ENCODE measurements at regions not wholly inside any gene's neighbourhood (a gene's known extent, or its start where the extent isn't known, plus 50 kb on each side); places are given as distances from the start of the nearest gene placed in this dataset.
"Not testable (repeated sequence)": the region's sequence is repeated elsewhere in the genome, so short reads cannot be mapped to it uniquely, and the experiment has no call there.

DNA sequence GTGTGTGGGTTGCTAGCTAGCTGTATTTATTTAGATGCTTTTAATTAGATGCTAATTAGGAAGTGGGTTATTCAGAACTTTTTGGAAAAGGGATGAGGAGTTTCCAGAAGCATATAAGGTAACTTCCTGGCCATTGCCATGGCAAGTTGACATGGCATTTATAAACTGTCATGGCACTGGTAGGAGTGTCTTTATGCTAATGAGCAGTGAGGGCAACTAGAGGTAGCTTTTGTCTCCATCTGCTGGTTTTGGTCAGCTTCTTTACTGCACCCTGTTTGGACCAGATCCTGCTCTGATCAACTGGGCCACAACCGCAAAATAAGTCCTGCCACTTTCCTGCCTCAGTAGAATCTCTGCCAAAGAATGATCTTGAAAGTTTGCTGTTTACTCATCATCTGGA is 105.5 kb downstream of the PPIAL4A start:
- in situ Hi-C loops (cut with HindIII; ENCODE audit: low sequenced_read_pairs); DNase-seq (ENCODE audit: low spot score): not testable (repeated sequence)

DNA sequence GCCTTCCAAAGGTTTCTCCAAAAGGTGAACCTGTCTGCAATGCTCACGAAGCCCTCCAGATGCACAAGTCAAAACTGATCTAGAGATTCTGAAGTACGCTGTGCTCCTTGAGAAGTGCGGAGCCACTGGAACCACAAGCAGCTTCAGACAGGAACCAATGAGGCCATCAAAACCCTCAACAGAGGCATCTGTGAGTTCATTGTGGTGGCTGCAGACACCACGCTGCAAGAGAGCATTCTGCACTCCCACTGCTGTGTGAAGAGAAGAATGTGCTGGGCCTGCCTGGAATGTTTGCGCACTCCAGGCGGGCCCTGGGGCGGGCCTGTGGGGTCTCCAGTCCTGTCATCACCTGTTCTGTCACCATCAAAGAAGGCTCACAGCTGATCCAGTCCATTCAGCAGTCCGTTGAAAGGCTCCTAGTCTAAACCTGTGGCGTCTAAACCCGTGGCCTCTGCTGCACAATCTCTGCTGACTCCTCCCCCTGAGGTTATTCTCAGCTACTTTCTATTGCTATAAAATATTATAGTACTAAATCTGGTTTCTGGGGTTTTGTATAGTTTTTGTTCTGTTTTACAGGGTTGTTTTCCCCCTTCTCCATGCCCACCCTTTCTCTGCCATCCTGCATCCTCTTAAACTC is 111.6 kb downstream of the PPIAL4A start:
- in situ Hi-C loops (cut with HindIII; ENCODE audit: low sequenced_read_pairs); DNase-seq (ENCODE audit: low spot score): not testable (repeated sequence)

DNA sequence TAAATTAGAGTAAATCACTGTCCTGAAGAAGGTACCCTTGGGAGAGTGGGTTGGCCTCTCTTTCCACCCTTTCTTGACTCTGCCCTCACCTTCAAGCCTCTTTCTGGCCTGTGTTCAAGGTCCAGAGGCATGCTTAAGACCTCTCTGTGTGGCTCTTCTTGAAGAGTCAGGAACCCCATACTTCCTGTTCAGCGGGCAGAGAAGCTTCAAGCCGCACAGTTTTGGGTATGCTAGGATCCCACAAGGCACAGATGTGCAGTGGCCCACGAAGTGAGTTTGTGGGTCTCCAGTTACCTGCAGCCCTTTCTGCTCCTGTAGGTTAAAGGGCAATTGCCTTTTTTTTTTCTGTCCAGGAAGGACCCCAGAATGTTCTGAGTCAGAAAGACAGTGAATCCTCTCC is 113.7 kb downstream of the PPIAL4A start:
- DNase-seq (ENCODE audit: low spot score); in situ Hi-C loops (cut with HindIII; ENCODE audit: low sequenced_read_pairs): not testable (repeated sequence)

DNA sequence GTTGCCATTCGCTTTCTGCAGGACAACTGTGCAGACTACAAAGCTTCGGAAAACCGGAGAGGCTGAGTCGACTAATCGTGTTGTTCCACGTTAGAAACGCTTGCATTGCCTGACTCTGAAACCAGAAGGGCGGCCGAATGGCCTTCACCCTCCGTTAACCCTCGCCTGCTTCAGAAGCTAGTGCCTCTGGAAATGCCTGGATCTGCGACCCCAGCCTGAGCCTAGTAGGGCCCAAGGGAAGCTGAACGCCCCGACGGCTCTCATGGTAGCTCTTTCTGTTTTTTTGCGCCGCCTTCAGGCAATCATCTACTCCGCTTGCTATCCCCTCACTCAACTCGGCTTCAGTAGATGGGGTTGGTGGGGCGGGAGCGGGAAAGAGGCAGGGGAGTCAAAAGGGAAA is 117.3 kb downstream of the PPIAL4A start:
- DNase-seq (ENCODE audit: low spot score); in situ Hi-C loops (cut with HindIII; ENCODE audit: low sequenced_read_pairs): not testable (repeated sequence)

DNA sequence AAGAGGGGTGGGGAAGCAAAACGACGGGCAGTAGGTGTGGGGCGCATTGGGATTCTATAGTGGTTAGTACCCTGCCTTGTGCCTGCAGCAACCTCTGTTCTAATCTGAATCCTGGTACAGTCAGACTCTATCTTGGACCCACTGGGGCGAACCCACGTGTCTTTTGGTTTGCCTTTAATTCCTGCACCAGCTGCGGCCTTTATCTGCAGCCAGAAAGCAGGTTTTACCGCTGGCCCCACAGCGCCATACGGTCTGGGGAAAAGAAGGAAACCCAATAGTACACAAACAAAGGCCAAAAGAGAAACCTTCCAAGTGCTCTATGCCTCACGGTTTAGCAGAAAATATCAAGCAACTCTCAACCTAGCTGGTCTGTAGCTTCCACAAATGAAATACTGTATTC is 118.2 kb downstream of the PPIAL4A start:
- in situ Hi-C loops (cut with HindIII; ENCODE audit: low sequenced_read_pairs); DNase-seq (ENCODE audit: low spot score): not testable (repeated sequence)

DNA sequence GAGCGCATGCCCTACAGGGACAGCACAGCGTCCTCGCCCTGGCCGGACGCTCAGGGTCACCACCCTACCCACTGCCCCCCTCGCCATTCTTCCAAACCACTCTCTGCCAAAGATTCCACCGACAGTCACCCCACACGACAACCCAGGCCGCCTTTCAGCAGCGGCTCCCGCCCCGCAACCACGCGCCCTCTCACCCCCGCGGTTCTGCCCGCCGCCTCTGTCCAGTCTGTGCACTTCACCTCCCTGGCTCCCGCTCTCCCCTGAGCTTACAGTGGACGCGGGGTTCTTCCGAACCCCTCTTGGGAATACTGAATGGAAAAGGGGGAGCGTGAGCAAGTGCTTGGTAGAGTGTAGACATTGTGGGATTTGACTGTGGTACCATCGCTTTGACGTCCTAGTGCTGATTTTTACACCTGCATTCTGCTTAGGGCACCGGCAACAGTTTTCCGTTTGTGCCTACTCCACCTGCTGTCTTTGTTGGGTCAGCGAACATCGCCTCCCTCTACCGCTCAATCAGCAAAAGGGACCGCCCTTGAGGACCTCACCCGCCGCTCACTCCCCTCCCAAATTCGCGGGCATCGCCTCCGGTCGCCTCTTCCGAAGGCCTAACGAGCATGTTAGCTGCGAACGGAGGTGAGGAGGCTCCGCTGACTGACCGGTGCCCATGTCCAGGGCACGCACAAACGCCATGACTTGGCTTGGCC is 119.1 kb downstream of the PPIAL4A start:
- DNase-seq (ENCODE audit: low spot score); in situ Hi-C loops (cut with HindIII; ENCODE audit: low sequenced_read_pairs): not testable (repeated sequence)

DNA sequence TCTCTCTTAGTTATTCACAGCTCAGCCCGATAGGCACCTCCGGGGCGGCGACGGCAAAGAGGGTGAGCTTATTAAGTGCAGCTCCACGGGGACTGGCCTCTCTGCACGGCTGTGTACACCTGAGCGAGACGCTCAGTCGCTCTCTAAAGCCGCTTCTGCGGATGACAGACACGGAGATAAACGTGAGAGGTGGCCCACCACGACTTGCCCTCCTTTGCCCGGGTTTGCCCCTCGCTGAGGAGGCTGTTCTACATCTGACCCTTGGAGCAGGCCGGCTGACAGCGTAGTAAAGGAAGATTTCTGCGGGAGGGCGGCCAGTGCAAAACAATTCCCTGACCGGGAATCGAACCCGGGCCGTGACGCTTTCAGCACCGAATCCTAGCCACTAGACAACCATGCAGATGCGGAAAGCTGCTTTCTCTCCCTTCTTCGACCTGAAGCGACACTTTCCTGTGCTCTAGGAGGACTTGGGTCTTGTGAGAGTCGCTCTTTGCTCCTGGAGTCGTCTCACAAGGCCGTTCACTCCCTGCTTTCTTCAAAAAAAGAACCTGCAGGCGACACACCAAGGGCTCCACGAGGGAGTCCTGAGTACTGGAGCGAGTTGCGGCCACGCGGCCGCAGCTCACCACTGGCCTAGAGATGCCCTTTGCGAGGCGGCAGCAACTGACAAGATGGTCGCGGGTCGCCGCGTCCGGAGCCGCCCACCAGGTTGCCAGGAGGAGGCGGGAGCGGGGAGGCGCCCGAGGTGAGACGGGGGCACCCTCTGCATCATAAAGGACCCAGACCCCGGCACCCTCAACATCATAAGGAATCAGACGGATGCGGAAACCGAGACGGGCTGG is 119.9 kb downstream of the PPIAL4A start:
- in situ Hi-C loops (cut with HindIII; ENCODE audit: low sequenced_read_pairs), result not testable (repeated sequence)
- peak; percentile 5 for DNase-seq (ENCODE audit: low spot score)

DNA sequence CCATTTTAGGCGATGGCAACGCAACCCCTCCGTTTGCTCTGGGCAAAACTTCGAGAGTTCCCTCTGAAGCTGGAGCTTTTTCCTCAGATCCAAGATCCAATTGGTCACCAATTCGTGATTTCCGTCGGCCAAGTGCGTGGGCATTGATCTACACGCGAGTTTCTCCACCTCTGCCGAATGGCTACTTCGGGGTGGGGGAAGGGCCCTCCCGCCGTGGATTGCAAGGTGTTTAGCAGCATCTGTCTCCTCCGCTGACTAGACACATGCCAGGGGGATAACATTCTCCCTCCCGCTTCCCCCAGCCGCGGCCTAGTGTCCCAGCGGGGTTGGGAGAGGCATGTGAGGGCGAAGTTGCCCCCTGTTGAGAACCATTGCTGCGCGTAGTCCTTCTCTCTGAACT is 120.6 kb downstream of the PPIAL4A start:
- DNase-seq (ENCODE audit: low spot score); in situ Hi-C loops (cut with HindIII; ENCODE audit: low sequenced_read_pairs): not testable (repeated sequence)

DNA sequence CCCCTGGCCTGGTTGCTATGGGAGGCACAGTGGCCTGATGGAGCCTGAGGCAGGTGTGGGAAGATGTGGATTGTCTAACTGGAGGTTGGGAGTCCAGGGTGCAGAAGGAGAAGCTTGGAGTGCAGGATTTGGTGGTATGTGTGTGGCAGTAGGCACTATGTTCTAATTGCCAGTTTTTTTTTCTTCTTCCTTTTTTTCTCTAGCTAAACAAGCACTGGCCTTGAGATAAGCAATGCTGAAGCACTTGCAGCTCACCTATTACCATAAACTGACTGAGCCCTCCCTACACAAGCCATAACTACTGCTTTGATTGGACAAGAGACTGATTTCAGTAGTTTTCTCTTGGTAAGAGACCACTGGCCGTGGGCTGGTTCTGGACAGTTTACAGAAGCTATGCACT is 123.6 kb downstream of the PPIAL4A start:
- in situ Hi-C loops (cut with HindIII; ENCODE audit: low sequenced_read_pairs); DNase-seq (ENCODE audit: low spot score): not testable (repeated sequence)

DNA sequence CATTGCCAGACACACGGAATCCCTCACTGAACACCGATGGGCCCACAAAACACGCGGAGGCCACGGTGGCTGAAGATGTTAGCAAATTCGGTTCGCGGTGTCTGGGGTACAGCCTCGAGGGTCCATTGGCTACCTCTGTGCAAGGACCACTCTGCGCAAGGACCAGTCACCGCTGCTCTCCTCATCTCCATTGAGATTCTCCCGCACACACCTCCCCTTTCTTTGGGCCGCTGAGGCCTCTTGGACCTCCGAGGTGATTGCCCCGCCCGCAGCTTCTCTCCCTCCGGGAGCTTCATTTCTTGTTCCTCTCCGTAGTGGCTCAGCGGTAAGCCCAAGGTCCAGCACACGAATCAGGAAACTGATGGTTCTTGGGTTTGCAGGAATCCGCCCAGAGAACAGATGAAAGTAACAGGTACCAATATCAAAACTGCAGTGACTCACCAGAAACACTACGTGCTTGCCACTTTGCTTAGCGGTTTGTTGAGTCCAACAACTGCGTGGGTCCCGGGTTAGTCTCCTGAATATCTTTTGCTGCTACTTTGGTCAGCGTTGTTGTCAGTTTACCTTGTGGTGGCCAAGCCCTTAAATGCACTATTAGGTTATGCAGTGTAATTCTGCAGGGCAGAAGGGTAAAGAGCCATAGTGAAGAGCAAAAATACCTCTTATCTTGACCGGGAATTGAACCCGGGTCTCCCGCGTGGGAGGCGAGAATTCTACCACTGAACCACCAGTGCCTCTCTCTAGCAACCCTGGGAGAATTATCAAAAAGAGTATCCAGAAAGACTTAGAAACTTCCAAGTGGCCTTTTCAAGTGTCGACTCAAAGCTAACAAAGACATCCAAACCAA is 126.8 kb downstream of the PPIAL4A start:
- peak; percentile 67 for DNase-seq (ENCODE audit: low spot score)
- in situ Hi-C loops (cut with HindIII; ENCODE audit: low sequenced_read_pairs), result not testable (repeated sequence)

DNA sequence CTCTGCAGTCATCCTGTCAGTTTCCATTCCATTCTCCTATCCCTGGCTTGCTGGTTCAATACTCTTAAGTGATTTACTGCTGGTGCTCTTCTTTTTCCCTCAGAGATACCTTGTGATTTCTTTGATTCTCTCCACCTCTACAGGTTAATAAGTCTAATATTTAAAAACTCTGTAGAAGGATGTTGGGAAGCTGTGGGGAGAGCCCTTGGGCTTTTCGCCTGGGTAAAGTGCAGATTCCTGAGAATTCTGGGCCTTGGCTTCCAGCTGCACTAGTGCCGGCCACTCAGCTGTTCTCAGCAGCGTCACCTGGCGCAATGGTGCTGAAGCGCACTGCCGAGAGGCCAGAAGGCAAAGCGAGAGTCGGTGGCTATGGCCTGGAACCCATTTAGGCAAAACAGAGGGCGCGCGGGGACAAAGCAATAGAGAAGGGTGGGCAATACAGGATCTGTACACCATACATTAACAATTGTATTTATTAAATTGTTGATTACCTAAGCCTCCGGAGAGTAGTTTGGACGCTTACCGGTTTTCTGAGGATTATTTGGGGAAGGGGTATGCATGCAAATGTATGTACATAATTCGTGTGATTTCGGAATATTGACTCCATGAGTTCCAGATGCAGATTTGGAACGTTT is 130.3 kb downstream of the PPIAL4A start:
- in situ Hi-C loops (cut with HindIII; ENCODE audit: low sequenced_read_pairs); DNase-seq (ENCODE audit: low spot score): not testable (repeated sequence)

DNA sequence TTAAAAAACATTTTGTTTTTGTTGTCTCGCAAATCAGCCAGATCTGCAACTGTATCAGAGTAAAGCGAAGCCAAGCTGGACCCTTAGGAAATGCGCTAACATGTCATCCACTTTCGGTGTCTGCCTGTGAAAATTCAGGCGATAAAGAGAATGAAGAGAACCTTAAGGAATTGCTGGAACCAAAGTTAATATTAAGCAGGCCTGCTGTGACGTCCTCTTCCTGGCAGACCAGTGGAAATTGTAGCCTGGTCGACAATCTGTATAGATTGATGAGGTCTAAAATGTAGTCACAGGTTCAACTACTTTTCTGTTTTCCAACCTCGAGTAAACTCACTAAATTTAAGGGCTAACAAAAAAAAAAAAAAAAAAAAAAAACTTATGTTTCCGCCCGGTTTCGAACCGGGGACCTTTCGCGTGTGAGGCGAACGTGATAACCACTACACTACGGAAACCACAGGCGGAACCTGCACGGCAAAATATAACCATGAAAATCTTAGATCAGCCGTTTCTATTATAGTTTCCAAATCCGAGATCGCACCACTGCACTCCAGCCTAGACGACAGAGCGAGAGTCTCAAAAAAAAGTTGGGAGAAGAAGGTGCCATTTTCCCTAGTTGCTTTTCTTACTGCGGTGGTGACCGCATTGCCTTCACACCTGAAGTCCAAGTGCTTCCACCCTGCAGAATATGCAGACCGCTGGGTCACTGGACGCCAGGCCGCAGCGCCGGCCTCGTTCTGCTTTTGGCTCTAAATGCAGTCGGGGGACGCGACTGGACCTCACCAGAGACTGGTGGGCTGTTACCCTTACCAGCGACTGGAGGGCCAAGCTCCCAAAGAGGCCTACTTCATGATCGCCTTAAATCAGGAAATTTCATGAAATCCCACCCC is 131.0 kb downstream of the PPIAL4A start:
- peak; percentile 29 for DNase-seq (ENCODE audit: low spot score)
- in situ Hi-C loops (cut with HindIII; ENCODE audit: low sequenced_read_pairs), result not testable (repeated sequence)

DNA sequence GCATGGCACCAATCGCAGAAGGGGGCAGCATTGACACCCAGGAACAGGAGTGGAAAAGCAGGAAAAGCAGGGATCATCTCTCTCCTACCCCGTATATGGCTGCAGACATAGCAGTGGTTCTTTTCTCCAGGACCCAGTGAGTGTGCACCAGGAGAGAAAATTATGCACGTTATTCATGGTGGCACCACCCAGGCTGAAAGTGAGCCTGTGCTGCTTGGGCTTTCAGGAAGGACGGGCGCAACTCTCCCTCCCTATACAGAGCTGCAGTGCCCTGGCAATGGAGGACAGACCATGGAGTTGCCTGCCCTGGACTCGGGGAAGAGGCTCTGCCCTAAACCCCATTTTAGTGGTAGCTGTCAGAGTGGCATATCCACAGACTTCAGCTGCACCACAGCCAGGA is 132.1 kb downstream of the PPIAL4A start:
- in situ Hi-C loops (cut with HindIII; ENCODE audit: low sequenced_read_pairs), result not testable (repeated sequence)

DNA sequence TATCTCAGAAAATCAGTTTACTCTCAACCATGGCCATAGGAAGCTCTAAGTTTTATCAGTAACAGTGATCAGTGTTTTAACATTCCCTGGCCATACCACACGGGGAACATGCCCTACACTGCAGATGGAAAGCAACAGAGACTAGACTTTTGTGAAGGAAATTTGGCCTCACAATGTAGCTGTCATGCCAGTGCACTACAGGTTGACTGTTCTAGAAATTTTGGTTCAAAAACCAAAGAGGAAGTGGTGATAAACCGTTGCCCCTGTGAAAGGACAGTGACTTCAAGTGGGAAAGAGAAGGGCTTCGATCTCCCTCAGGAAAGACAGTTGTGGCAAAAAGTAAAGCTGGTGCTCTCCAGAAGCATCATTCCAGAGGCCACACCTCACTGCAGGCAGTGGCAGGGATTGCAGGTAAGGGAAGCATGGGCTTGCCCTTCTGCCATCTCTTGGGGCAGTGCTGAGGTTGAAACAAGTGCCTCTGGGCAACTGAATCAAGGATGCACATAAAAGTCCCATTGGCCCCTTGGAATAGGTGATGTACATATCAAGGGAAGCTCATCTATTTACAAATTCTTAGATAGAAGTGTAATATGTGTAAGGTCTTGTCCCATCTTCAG is 143.4 kb downstream of the PPIAL4A start:
- DNase-seq (ENCODE audit: low spot score); in situ Hi-C loops (cut with HindIII; ENCODE audit: low sequenced_read_pairs): not testable (repeated sequence)

More for the DNA sequence above, 132.1 kb downstream of the PPIAL4A start:
- not testable (repeated sequence) for DNase-seq (ENCODE audit: low spot score)

DNA sequence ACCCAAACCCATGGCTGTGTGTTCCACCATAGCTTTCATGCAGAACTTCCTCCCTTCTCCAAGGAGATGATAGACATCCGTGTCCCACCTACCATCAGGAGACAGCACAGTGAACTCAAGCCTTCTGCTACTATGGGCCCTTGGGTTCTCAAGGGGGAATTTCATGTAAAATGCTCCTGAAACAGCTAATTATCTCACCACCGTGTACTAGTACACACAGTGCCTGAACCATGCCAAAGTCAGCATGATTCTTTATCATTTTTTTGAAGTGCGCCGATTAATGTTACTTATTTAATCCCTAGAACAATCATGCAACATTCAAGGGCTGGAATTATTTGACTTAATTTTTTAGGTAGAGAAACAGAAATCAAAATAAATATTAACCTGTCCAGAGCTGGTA is 147.2 kb downstream of the PPIAL4A start:
- in situ Hi-C loops (cut with HindIII; ENCODE audit: low sequenced_read_pairs), result not testable (repeated sequence)

DNA sequence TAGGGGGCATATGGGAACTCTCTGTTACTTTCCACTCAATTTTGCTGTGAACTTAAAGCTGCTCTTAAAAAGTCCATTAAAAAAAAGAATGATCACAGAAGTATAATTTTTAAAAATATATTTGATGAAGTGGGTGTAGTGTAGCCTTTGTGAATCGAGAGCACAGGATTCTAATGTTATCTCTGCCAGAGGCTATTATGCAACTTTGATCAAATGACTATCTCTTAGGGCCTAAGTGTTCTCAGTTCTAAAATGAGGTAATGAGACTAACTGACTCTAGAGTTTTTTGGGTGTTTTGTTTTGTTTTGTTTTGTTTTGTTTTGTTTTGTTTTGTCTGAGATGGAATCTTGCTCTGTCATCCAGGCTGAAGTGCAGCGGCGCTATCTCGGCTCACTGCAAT is 143.2 kb downstream of the FAM72B start:
- DNase-seq (ENCODE audit: low spot score); in situ Hi-C loops (cut with HindIII; ENCODE audit: low sequenced_read_pairs): not testable (repeated sequence)

More for the DNA sequence above, 147.2 kb downstream of the PPIAL4A start:
- DNase-seq (ENCODE audit: low spot score), result not testable (repeated sequence)

DNA sequence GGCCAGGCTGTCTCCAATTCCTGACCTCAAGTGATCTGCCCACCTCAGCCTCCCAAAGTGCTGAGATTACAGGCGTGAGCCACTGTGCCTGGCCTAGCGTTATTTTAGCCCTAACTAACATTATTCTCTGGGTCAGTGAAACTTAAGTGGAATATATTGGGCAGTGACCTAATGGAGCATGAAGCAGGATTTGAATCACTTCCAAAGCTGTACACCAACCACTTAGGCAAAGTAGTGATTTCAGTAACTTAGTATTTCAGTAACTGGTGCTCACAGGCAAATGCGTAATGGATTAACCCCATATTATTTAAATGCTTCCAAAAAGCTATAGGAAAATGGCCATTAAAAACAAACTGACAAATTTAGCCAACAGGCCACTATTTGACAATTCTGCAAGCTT is 142.6 kb downstream of the FAM72B start:
- in situ Hi-C loops (cut with HindIII; ENCODE audit: low sequenced_read_pairs); DNase-seq (ENCODE audit: low spot score): not testable (repeated sequence)

Data from G401 (cell line).